Fibroblast of lung (primary cell): ENCODE measurements at regions not wholly inside any gene's neighbourhood (a gene's known extent, or its start where the extent isn't known, plus 50 kb on each side); places are given as distances from the start of the nearest gene placed in this dataset.

Experiments used
- CTCF ChIP-seq, 2 donors: IDR thresholded peaks in 1 of 2; conservative IDR thresholded peaks in 1 of 2; 1 replicate in 1 of 2; 2 replicates in 1 of 2; pipeline ENCODE4 v1.5.1; 2011 to 2012; ENCODE audit warnings: low read length in 2 of 2, control low read depth in 1 of 2, inconsistent platforms in 1 of 2, low read depth in 1 of 2, mild to moderate bottlenecking in 1 of 2
- EZH2 ChIP-seq: IDR thresholded peaks from 2 replicates; pipeline ENCODE4 v1.5.1; 2012; ENCODE audit warnings: low read length, control low read depth, mild to moderate bottlenecking; ENCODE audit errors: missing control alignments

GRCh38 chr14:22450266-22450665 is 138.8 kb downstream of the DAD1 start:
- TF ChIP-seq CTCF (conservative IDR thresholded peaks at IDR 0.05 in 1 of 2, IDR thresholded peaks at IDR 0.05 in 1 of 2; ENCODE audit: low read depth in 1 of 2, low read length in 2 of 2) (no peak), EZH2 (no peak)
